Mammary epithelial cell (primary cell): ENCODE measurements at regions not wholly inside any gene's neighbourhood (a gene's known extent, or its start where the extent isn't known, plus 50 kb on each side); places are given as distances from the start of the nearest gene placed in this dataset.

ENCODE experiments used
- EZH2 ChIP-seq: IDR thresholded peaks from 2 replicates; pipeline ENCODE4 v1.6.1; 2012; ENCODE audit warnings: low read length, inconsistent platforms, borderline replicate concordance
- TF ChIP-seq, protein P1 (sequence below), 2 donors: IDR thresholded peaks in 1 of 2; conservative IDR thresholded peaks in 1 of 2; 2 replicates each; pipeline ENCODE4 v1.5.1; 2011 to 2012; ENCODE audit warnings: inconsistent platforms in 2 of 2, low read length in 2 of 2, mild to moderate bottlenecking in 2 of 2, control low read depth in 1 of 2, low read depth in 1 of 2; ENCODE audit not compliant: insufficient read depth in 1 of 2; ENCODE audit errors: extremely low read depth in 1 of 2

DNA sequence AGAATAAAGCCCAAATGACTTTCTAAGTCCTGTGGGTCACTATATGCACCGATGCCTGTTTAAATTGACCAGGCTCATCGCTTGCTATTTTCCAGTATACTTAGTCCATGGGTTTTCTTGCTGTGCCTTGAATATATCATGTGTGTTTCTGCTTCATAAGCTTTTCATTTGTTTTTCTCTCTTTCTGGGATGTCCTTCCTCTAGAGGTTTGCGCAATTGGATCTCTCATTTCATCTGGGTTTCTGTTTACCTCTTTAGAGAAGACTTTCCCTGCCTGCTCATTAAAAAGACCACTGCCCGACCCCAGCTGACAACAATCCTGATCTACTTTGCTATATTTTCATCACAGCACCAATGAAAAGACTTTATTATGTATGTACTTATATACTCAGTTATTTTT lies 150.9 kb upstream of the CYRIA start:
- TF ChIP-seq, protein P1, sequence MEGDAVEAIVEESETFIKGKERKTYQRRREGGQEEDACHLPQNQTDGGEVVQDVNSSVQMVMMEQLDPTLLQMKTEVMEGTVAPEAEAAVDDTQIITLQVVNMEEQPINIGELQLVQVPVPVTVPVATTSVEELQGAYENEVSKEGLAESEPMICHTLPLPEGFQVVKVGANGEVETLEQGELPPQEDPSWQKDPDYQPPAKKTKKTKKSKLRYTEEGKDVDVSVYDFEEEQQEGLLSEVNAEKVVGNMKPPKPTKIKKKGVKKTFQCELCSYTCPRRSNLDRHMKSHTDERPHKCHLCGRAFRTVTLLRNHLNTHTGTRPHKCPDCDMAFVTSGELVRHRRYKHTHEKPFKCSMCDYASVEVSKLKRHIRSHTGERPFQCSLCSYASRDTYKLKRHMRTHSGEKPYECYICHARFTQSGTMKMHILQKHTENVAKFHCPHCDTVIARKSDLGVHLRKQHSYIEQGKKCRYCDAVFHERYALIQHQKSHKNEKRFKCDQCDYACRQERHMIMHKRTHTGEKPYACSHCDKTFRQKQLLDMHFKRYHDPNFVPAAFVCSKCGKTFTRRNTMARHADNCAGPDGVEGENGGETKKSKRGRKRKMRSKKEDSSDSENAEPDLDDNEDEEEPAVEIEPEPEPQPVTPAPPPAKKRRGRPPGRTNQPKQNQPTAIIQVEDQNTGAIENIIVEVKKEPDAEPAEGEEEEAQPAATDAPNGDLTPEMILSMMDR (conservative IDR thresholded peaks at IDR 0.05 in 1 of 2, IDR thresholded peaks at IDR 0.05 in 1 of 2; ENCODE audit: extremely low read depth in 1 of 2, insufficient read depth in 1 of 2, low read depth in 1 of 2, low read length in 2 of 2) = no peak
- TF ChIP-seq EZH2 = no peak
